ENCODE measurements at regions not wholly inside any gene's neighbourhood (a gene's known extent, or its start where the extent isn't known, plus 50 kb on each side); places are given as distances from the start of the nearest gene placed in this dataset.

- no peak for FAIRE-seq
- Histone ChIP-seq H3K4me2 (ENCODE audit: control insufficient read depth, insufficient read depth) (no peak overlapping the region), H3K9me3 (replicated peaks; ENCODE audit: control insufficient read depth, insufficient read depth, low read length) (no peaks in the 10 kb centered on the region), H3K27ac (ENCODE audit: control insufficient read depth, insufficient read depth) (no peak overlapping the region), H4K20me1 (ENCODE audit: control insufficient read depth, insufficient read depth) (no peaks in the 10 kb centered on the region), H3K4me3 (no peak overlapping the region), H3K36me3 (ENCODE audit: control insufficient read depth in 2 of 2, insufficient read depth in 2 of 2, low read length in 1 of 2) (no peaks in the 10 kb centered on the region), H3K4me1 (ENCODE audit: control insufficient read depth, insufficient read depth, low read length) (no peaks in the 10 kb centered on the region), H3K27me3 (replicated peaks in 1 of 2; ENCODE audit: control insufficient read depth in 2 of 2, insufficient read depth in 2 of 2, low read length in 1 of 2) (no peaks in the 10 kb centered on the region), H2AFZ (ENCODE audit: control insufficient read depth, low read depth, low read length) (no peak overlapping the region), H3K79me2 (ENCODE audit: control insufficient read depth, insufficient read depth, low read length) (no peaks in the 10 kb centered on the region), H3K9ac (ENCODE audit: control insufficient read depth, insufficient read depth, low read length) (no peak overlapping the region)
- no peak for ATAC-seq
- in situ Hi-C loops (cut with MboI) (no loop called here), intact Hi-C loops (cut with micrococcal nuclease; ENCODE audit: unreplicated experiment) (no loop called here)
- ChIA-PET CTCF (no interaction called here), SMC1A (ENCODE audit: uncharacterized antibody, unreplicated experiment) (no interaction called here), POLR2A (no interaction called here), RAD21 (ENCODE audit: unreplicated experiment) (no interaction called here)
- DNase-seq (ENCODE audit: low read depth, low spot score), result no peak
- WGBS (ENCODE audit: insufficient coverage, insufficient replicate concordance, low lambda C conversion rate, missing lambda C conversion rate), result 50% methylated on average over 5 of the region's 5 CpGs
- BruUV-seq (replicated peaks), result no TSS peak
- TF ChIP-seq DPF2 (IDR thresholded peaks at IDR 0.05), result no peak
These were observed 1458.3 kb upstream of the TENM3 start for GRCh38 chr4:180784940-180785339.

GRCh38 chr4:180788729-180789128 lies 1454.5 kb upstream of the TENM3 start:
- RAD21 ChIA-PET (ENCODE audit: unreplicated experiment), result no interaction called here
- Histone ChIP-seq H3K36me3 (ENCODE audit: control insufficient read depth in 2 of 2, insufficient read depth in 2 of 2, low read length in 1 of 2) (no peaks in the 10 kb centered on the region), H3K27me3 (replicated peaks in 1 of 2; ENCODE audit: control insufficient read depth in 2 of 2, insufficient read depth in 2 of 2, low read length in 1 of 2) (no peaks in the 10 kb centered on the region), H3K4me1 (ENCODE audit: control insufficient read depth, insufficient read depth, low read length) (no peaks in the 10 kb centered on the region), H3K4me2 (ENCODE audit: control insufficient read depth, insufficient read depth) (no peak overlapping the region), H2AFZ (ENCODE audit: control insufficient read depth, low read depth, low read length) (no peak overlapping the region), H3K9ac (ENCODE audit: control insufficient read depth, insufficient read depth, low read length) (no peak overlapping the region), H3K4me3 (no peak overlapping the region), H3K27ac (ENCODE audit: control insufficient read depth, insufficient read depth) (no peak overlapping the region), H3K9me3 (replicated peaks; ENCODE audit: control insufficient read depth, insufficient read depth, low read length) (no peaks in the 10 kb centered on the region), H4K20me1 (ENCODE audit: control insufficient read depth, insufficient read depth) (no peaks in the 10 kb centered on the region), H3K79me2 (ENCODE audit: control insufficient read depth, insufficient read depth, low read length) (no peaks in the 10 kb centered on the region)
- no peak for ATAC-seq
- POLR2A ChIA-PET, result no interaction called here
- no peak for DNase-seq (ENCODE audit: low read depth, low spot score)
- SMC1A ChIA-PET (ENCODE audit: uncharacterized antibody, unreplicated experiment), result no interaction called here
- intact Hi-C loops (cut with micrococcal nuclease; ENCODE audit: unreplicated experiment) (no loop called here), in situ Hi-C loops (cut with MboI) (no loop called here)
- FAIRE-seq, result no peak
- BruUV-seq (replicated peaks), result no TSS peak
- CTCF ChIA-PET, result no interaction called here
- 4% methylated on average over 8 of the region's 8 CpGs for WGBS (ENCODE audit: insufficient coverage, insufficient replicate concordance, low lambda C conversion rate, missing lambda C conversion rate)
- no peak for TF ChIP-seq ASH2L (IDR thresholded peaks at IDR 0.05; ENCODE audit: borderline replicate concordance, low read depth)
- no peak for TF ChIP-seq STAT3 (IDR thresholded peaks at IDR 0.05; ENCODE audit: low read depth, low read length)
- TF ChIP-seq HCFC1 (IDR thresholded peaks at IDR 0.05; ENCODE audit: low read length), result no peak
- TF ChIP-seq JUND (IDR thresholded peaks at IDR 0.05; ENCODE audit: low read depth, low read length), result no peak
- no peak for TF ChIP-seq YY1 (IDR thresholded peaks at IDR 0.05; ENCODE audit: low read depth, low read length)
- no peak for TF ChIP-seq DPF2 (IDR thresholded peaks at IDR 0.05)
- no peak for TF ChIP-seq NR2C2 (IDR thresholded peaks at IDR 0.05; ENCODE audit: borderline replicate concordance, control insufficient read depth, insufficient read length, low read depth)
- TF ChIP-seq, protein P1, sequence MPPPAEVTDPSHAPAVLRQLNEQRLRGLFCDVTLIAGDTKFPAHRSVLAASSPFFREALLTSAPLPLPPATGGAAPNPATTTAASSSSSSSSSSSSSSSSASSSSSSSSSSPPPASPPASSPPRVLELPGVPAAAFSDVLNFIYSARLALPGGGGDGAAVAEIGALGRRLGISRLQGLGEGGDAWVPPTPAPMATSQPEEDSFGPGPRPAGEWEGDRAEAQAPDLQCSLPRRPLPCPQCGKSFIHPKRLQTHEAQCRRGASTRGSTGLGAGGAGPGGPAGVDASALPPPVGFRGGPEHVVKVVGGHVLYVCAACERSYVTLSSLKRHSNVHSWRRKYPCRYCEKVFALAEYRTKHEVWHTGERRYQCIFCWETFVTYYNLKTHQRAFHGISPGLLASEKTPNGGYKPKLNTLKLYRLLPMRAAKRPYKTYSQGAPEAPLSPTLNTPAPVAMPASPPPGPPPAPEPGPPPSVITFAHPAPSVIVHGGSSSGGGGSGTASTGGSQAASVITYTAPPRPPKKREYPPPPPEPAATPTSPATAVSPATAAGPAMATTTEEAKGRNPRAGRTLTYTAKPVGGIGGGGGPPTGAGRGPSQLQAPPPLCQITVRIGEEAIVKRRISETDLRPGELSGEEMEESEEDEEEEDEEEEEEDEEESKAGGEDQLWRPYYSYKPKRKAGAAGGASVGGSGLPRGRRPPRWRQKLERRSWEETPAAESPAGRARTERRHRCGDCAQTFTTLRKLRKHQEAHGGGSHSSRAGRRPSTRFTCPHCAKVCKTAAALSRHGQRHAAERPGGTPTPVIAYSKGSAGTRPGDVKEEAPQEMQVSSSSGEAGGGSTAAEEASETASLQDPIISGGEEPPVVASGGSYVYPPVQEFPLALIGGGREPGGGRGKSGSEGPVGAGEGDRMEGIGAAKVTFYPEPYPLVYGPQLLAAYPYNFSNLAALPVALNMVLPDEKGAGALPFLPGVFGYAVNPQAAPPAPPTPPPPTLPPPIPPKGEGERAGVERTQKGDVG (CRISPR knock-in tag; IDR thresholded peaks at IDR 0.05), result no peak
- TF ChIP-seq, protein P2, sequence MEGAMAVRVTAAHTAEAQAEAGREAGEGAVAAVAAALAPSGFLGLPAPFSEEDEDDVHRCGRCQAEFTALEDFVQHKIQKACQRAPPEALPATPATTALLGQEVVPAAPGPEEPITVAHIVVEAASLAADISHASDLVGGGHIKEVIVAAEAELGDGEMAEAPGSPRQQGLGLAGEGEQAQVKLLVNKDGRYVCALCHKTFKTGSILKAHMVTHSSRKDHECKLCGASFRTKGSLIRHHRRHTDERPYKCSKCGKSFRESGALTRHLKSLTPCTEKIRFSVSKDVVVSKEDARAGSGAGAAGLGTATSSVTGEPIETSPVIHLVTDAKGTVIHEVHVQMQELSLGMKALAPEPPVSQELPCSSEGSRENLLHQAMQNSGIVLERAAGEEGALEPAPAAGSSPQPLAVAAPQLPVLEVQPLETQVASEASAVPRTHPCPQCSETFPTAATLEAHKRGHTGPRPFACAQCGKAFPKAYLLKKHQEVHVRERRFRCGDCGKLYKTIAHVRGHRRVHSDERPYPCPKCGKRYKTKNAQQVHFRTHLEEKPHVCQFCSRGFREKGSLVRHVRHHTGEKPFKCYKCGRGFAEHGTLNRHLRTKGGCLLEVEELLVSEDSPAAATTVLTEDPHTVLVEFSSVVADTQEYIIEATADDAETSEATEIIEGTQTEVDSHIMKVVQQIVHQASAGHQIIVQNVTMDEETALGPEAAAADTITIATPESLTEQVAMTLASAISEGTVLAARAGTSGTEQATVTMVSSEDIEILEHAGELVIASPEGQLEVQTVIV (IDR thresholded peaks at IDR 0.05; ENCODE audit: borderline replicate concordance, partially characterized antibody), result no peak
- TF ChIP-seq, protein P3, sequence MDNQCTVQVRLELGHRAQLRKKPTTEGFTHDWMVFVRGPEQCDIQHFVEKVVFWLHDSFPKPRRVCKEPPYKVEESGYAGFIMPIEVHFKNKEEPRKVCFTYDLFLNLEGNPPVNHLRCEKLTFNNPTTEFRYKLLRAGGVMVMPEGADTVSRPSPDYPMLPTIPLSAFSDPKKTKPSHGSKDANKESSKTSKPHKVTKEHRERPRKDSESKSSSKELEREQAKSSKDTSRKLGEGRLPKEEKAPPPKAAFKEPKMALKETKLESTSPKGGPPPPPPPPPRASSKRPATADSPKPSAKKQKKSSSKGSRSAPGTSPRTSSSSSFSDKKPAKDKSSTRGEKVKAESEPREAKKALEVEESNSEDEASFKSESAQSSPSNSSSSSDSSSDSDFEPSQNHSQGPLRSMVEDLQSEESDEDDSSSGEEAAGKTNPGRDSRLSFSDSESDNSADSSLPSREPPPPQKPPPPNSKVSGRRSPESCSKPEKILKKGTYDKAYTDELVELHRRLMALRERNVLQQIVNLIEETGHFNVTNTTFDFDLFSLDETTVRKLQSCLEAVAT (IDR thresholded peaks at IDR 0.05), result no peak
- no peak for TF ChIP-seq GATAD2B (conservative IDR thresholded peaks at IDR 0.05; ENCODE audit: low read depth)

Data from GM12878 (cell line).